ENCODE measurements at regions not wholly inside any gene's neighbourhood (a gene's known extent, or its start where the extent isn't known, plus 50 kb on each side); places are given as distances from the start of the nearest gene placed in this dataset.

GRCh38 chr17:54096216-54096615 lies 273.5 kb downstream of the KIF2B start:
- H3K9ac ChIP-seq (ENCODE audit: low read length): no peak overlapping the region
- no peak overlapping the region for H3K27ac ChIP-seq (ENCODE audit: low read length)
- H3K9me3 ChIP-seq (ENCODE audit: low read length): no peaks in the 10 kb centered on the region
- TF ChIP-seq TAF1 (IDR thresholded peaks at IDR 0.05; ENCODE audit: low read depth) (no peak), MXI1 (conservative IDR thresholded peaks at IDR 0.05; ENCODE audit: poor library complexity, severe bottlenecking) (no peak), EP300 (conservative IDR thresholded peaks at IDR 0.05; ENCODE audit: poor library complexity, severe bottlenecking) (peak; percentile 69), POLR2AphosphoS5 (IDR thresholded peaks at IDR 0.05) (peak; percentile 64), REST (IDR thresholded peaks at IDR 0.05; ENCODE audit: borderline replicate concordance) (peak; percentile 26), SMC3 (conservative IDR thresholded peaks at IDR 0.05; ENCODE audit: poor library complexity) (no peak), EZH2 (IDR thresholded peaks at IDR 0.05; ENCODE audit: borderline replicate concordance, insufficient read depth, low read length, poor library complexity, severe bottlenecking) (no peak), CTCF (IDR thresholded peaks at IDR 0.05; ENCODE audit: poor library complexity, severe bottlenecking) (no peak), RAD21 (conservative IDR thresholded peaks at IDR 0.05) (no peak)
- H3K9me2 ChIP-seq (ENCODE audit: insufficient read depth, low read length): no peaks in the 10 kb centered on the region
- H2AFZ ChIP-seq (ENCODE audit: low read depth, low read length): no peak overlapping the region
- H3K79me2 ChIP-seq (replicated peaks; ENCODE audit: insufficient read depth, low read length): no peaks in the 10 kb centered on the region
- H3K27me3 ChIP-seq (ENCODE audit: insufficient read depth, low read depth, low read length): no peaks in the 10 kb centered on the region
- no peaks in the 10 kb centered on the region for H4K20me1 ChIP-seq (ENCODE audit: insufficient read depth)
- H3F3A ChIP-seq (ENCODE audit: insufficient read depth, low read length, poor library complexity, severe bottlenecking): no peaks in the 10 kb centered on the region
- H3K36me3 ChIP-seq (ENCODE audit: insufficient read depth, low read length): no peaks in the 10 kb centered on the region
- H3K4me3 ChIP-seq (ENCODE audit: low read length): no peak overlapping the region
- no peak overlapping the region for H3K4me2 ChIP-seq (ENCODE audit: low read length)

GRCh38 chr17:54099221-54099620 lies 276.5 kb downstream of the KIF2B start:
- Histone ChIP-seq H3F3A (ENCODE audit: insufficient read depth, low read length, poor library complexity, severe bottlenecking) (no peaks in the 10 kb centered on the region), H3K9ac (ENCODE audit: low read length) (no peak overlapping the region), H3K4me3 (ENCODE audit: low read length) (no peak overlapping the region), H4K20me1 (ENCODE audit: insufficient read depth) (no peaks in the 10 kb centered on the region), H3K79me2 (replicated peaks; ENCODE audit: insufficient read depth, low read length) (no peaks in the 10 kb centered on the region), H3K27ac (ENCODE audit: low read length) (no peak overlapping the region), H3K9me2 (ENCODE audit: insufficient read depth, low read length) (no peaks in the 10 kb centered on the region), H3K27me3 (ENCODE audit: insufficient read depth, low read depth, low read length) (no peaks in the 10 kb centered on the region), H3K36me3 (ENCODE audit: insufficient read depth, low read length) (no peaks in the 10 kb centered on the region), H3K4me2 (ENCODE audit: low read length) (no peak overlapping the region), H2AFZ (ENCODE audit: low read depth, low read length) (no peak overlapping the region), H3K9me3 (ENCODE audit: low read length) (peaks cover 10% of the 10 kb centered on the region)
- TF ChIP-seq MXI1 (conservative IDR thresholded peaks at IDR 0.05; ENCODE audit: poor library complexity, severe bottlenecking) (no peak), TAF1 (IDR thresholded peaks at IDR 0.05; ENCODE audit: low read depth) (no peak), CTCF (IDR thresholded peaks at IDR 0.05; ENCODE audit: poor library complexity, severe bottlenecking) (no peak), SMC3 (conservative IDR thresholded peaks at IDR 0.05; ENCODE audit: poor library complexity) (no peak), REST (IDR thresholded peaks at IDR 0.05; ENCODE audit: borderline replicate concordance) (no peak), RAD21 (conservative IDR thresholded peaks at IDR 0.05) (no peak), EZH2 (IDR thresholded peaks at IDR 0.05; ENCODE audit: borderline replicate concordance, insufficient read depth, low read length, poor library complexity, severe bottlenecking) (no peak), POLR2AphosphoS5 (IDR thresholded peaks at IDR 0.05) (no peak), EP300 (conservative IDR thresholded peaks at IDR 0.05; ENCODE audit: poor library complexity, severe bottlenecking) (no peak)
